ENCODE measurements at regions not wholly inside any gene's neighbourhood (a gene's known extent, or its start where the extent isn't known, plus 50 kb on each side); places are given as distances from the start of the nearest gene placed in this dataset.

DNA sequence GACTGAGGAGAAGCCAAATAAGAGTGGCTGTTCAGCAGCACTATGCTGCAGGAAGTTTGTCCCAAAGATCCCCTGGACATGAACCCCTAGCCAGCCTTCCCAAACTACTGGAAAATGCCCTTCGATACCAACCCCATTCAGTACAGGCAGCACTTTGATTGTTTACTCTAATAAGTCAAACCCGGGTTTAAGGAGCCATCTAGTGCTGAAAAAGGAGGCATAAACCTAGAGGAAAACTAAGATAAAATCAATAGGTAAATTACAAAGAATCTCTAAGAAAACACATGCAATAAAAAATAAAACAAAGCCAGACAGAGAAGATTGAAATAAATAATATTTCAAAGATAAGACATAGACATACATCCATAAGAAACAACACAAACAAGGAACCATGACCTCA lies 771.6 kb downstream of the RPS29 start:
- WGBS, 2 donors = 83 to 85% methylated on average over 2 of the region's 2 CpGs
- no peaks in the 10 kb centered on the region for H3K36me3 ChIP-seq
- TF ChIP-seq POLR2A (IDR thresholded peaks at IDR 0.05) = no peak
- TF ChIP-seq, protein P1, sequence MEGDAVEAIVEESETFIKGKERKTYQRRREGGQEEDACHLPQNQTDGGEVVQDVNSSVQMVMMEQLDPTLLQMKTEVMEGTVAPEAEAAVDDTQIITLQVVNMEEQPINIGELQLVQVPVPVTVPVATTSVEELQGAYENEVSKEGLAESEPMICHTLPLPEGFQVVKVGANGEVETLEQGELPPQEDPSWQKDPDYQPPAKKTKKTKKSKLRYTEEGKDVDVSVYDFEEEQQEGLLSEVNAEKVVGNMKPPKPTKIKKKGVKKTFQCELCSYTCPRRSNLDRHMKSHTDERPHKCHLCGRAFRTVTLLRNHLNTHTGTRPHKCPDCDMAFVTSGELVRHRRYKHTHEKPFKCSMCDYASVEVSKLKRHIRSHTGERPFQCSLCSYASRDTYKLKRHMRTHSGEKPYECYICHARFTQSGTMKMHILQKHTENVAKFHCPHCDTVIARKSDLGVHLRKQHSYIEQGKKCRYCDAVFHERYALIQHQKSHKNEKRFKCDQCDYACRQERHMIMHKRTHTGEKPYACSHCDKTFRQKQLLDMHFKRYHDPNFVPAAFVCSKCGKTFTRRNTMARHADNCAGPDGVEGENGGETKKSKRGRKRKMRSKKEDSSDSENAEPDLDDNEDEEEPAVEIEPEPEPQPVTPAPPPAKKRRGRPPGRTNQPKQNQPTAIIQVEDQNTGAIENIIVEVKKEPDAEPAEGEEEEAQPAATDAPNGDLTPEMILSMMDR (IDR thresholded peaks at IDR 0.05) = no peak
- no peak for TF ChIP-seq EP300 (IDR thresholded peaks at IDR 0.05)
- TF ChIP-seq POLR2AphosphoS5 (IDR thresholded peaks at IDR 0.05) = no peak
- no peak for ATAC-seq (ENCODE audit: low FRiP score in 2 of 2)
- H3K9me3 ChIP-seq = no peaks in the 10 kb centered on the region
- no peak overlapping the region for H3K27ac ChIP-seq
- DNase-seq = no peak
- no peaks in the 10 kb centered on the region for H3K27me3 ChIP-seq
- no peaks in the 10 kb centered on the region for H3K4me1 ChIP-seq
- no peak overlapping the region for H3K4me3 ChIP-seq

DNA sequence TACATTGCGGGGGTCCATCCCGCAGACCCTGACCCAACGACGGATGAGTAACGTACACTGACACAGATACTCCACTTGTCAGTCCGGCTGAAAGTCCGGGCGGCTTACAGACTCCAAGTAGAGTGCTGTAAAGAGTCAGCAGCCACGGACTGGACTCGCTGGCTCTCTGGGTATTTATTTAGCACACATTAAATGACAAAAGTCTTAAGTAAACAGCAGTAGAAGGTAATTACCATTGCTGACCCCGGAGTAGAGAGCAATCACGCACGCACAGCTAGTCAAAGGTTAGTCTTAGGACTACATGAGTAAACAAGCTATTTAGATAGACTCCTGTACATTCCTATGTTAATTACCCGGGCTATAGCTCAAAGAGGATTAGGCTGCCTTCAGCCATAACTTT lies 780.9 kb downstream of the RPS29 start:
- WGBS, 2 donors = 49 to 50% methylated on average over 14 of the region's 14 CpGs
- no peak for DNase-seq
- Histone ChIP-seq H3K9me3 (peaks cover 0 to 7% (median 0%) of the 10 kb centered on the region in 4 donors), H3K4me1 (no peaks in the 10 kb centered on the region), H3K27me3 (no peaks in the 10 kb centered on the region), H3K27ac (no peak overlapping the region), H3K36me3 (no peaks in the 10 kb centered on the region), H3K4me3 (no peak overlapping the region)
- TF ChIP-seq EP300 (IDR thresholded peaks at IDR 0.05) (no peak), POLR2A (IDR thresholded peaks at IDR 0.05) (no peak), POLR2AphosphoS5 (IDR thresholded peaks at IDR 0.05) (no peak)
- TF ChIP-seq, protein P1 (IDR thresholded peaks at IDR 0.05) = no peak
- ATAC-seq (ENCODE audit: low FRiP score in 2 of 2) = no peak

DNA sequence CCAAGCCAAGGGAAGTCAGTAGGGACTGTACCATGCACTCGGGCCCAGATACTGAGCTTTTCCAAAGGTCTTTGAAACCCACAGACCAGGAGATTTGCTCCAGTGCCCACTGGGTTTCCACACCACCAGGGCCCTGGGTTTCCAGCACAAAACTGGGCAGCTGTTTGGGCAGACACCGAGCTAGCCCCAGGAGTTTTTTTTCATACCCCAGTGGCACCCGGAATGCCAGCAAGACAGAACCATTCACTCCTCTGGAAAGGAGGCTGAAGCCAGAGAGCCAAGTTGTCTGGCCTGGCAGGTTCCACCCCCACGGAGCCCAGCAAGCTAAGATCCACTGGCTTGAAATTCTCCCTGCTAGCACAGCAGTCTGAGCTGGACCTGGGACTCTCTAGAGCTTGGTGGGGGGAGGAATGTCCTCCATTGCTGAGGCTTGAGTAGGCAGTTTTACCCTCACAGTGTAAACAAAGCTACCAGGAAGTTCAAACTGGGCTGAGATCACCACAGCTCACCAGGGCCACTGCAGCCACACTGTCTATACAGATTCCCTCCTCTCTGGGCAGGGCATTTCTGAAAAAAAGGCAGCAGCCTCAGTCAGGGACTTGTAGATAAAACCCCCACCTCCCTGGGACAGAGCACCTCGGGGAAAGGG lies 793.7 kb downstream of the RPS29 start:
- Histone ChIP-seq H3K4me1 (no peaks in the 10 kb centered on the region), H3K4me3 (no peak overlapping the region), H3K9me3 (no peaks in the 10 kb centered on the region), H3K36me3 (no peaks in the 10 kb centered on the region), H3K27me3 (no peaks in the 10 kb centered on the region), H3K27ac (no peak overlapping the region)
- WGBS, 2 donors = 75 to 77% methylated on average over 2 to 5 of the region's 5 CpGs
- DNase-seq = peak in 1 of 2 donors; percentile 21
- ATAC-seq (ENCODE audit: low FRiP score in 2 of 2) = no peak
- TF ChIP-seq EP300 (IDR thresholded peaks at IDR 0.05) (no peak), POLR2AphosphoS5 (IDR thresholded peaks at IDR 0.05) (no peak), POLR2A (IDR thresholded peaks at IDR 0.05) (no peak)
- TF ChIP-seq, protein P1 (IDR thresholded peaks at IDR 0.05) = no peak

DNA sequence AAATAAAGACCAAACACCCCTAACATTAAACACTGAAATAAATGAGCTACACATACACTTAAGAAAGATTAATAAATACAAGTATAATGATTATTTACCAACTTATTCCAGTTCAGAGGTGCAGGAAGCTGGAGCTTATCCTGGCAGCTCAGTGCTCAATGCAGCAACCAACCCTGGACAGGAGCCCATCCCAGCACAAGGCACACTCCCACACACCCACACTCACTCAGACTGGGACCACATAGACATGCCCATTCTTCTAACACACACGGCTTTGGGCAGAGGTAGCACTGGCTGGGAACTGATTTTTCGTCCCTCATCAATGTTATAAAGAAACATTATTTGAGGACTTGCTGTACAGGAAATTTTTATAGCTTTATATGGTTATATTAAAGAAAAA lies 797.4 kb downstream of the RPS29 start:
- ATAC-seq (ENCODE audit: low FRiP score in 2 of 2) (no peak), DNase-seq (no peak)
- 74 to 75% methylated on average over 2 of the region's 2 CpGs for WGBS, 2 donors
- TF ChIP-seq, protein P1 (IDR thresholded peaks at IDR 0.05) = no peak
- TF ChIP-seq POLR2A (IDR thresholded peaks at IDR 0.05) (no peak), POLR2AphosphoS5 (IDR thresholded peaks at IDR 0.05) (no peak), EP300 (IDR thresholded peaks at IDR 0.05) (no peak)
- H3K27me3 ChIP-seq = no peaks in the 10 kb centered on the region
- H3K36me3 ChIP-seq = no peaks in the 10 kb centered on the region
- no peak overlapping the region for H3K4me3 ChIP-seq
- no peak overlapping the region for H3K27ac ChIP-seq
- no peaks in the 10 kb centered on the region for H3K4me1 ChIP-seq
- H3K9me3 ChIP-seq = no peaks in the 10 kb centered on the region

DNA sequence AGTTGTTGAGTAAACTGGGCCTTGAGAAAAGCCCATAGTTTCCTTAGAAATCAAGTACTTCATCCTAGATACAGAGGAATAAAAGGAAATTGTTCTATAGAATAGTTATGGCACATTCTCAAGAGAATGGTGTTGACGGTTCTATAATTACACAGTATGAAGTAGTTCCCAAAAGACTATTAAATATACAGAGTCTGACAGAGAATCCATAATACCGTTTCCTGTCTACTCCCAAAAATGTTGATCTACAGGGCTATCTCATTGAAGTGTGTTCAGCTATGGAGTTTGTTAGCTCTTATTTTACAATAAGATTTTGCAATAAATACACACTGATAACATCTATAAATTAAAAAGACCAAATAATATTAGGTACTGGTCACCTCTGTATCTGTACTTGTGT lies 799.7 kb downstream of the RPS29 start:
- DNase-seq = no peak

More for the DNA sequence above, 799.7 kb downstream of the RPS29 start:
- Histone ChIP-seq H3K27ac (no peak overlapping the region), H3K27me3 (no peaks in the 10 kb centered on the region), H3K9me3 (no peaks in the 10 kb centered on the region), H3K4me1 (no peaks in the 10 kb centered on the region), H3K4me3 (no peak overlapping the region), H3K36me3 (no peaks in the 10 kb centered on the region)
- TF ChIP-seq POLR2A (IDR thresholded peaks at IDR 0.05) = no peak
- no peak for TF ChIP-seq POLR2AphosphoS5 (IDR thresholded peaks at IDR 0.05)
- TF ChIP-seq EP300 (IDR thresholded peaks at IDR 0.05) = no peak
- TF ChIP-seq, protein P1 (IDR thresholded peaks at IDR 0.05) = no peak
- WGBS, 2 donors = 61 to 84% methylated on average over 2 of the region's 2 CpGs
- ATAC-seq (ENCODE audit: low FRiP score in 2 of 2) = no peak

All from upper lobe of left lung (tissue), 6 donors.